Panc1 (cell line): ENCODE measurements at regions not wholly inside any gene's neighbourhood (a gene's known extent, or its start where the extent isn't known, plus 50 kb on each side); places are given as distances from the start of the nearest gene placed in this dataset.

ENCODE experiments used
- ATAC-seq: fragments of 200-7000 bp; cut with Tn5 transposase; 2 replicates; pipeline ENCODE4 v1.9.1; 2020; ENCODE audit warnings: mild to moderate bottlenecking, moderate library complexity
- BruUV-seq: library from RNA; stranded (reverse); fragments of 400-500 nt; replicated peaks from 2 replicates; lab custom pipeline; 2021; lab: Mats Ljungman, UMichigan
- CTCF ChIA-PET: fragments of 300-600 bp; sonication (Branson Sonifier 250); formaldehyde crosslinking; loops from one replicate; lab custom pipeline; 2022; ENCODE audit warnings: antibody characterized with exemption; lab: Charles Lee
- POLR2A ChIA-PET: fragments of 300-600 bp; sonication (Branson Sonifier 250); formaldehyde crosslinking; loops from one replicate; lab custom pipeline; 2022; ENCODE audit warnings: antibody characterized with exemption; lab: Charles Lee
- DNase-seq: peaks from one replicate; pipeline ENCODE4 v3.0.0-alpha.2; 2010; ENCODE audit warnings: low read depth, low spot score
- H3K27ac ChIP-seq: 2 replicates; pipeline ENCODE4 v1.5.1; 2011; ENCODE audit warnings: mild to moderate bottlenecking, low read length, inconsistent platforms
- H3K27me3 ChIP-seq: fragments of 200-500 bp; sonication (Bioruptor generic); 2 replicates; pipeline ENCODE4 v1.6.0; 2014; ENCODE audit warnings: low read length, inconsistent platforms; ENCODE audit not compliant: control insufficient read depth, insufficient read depth
- H3K36me3 ChIP-seq: fragments of 200-500 bp; sonication (Bioruptor generic); 2 replicates; pipeline ENCODE4 v1.5.1; 2014; ENCODE audit warnings: inconsistent platforms, mild to moderate bottlenecking, low read length, moderate library complexity; ENCODE audit not compliant: control insufficient read depth, insufficient read depth
- H3K4me1 ChIP-seq: 2 replicates; pipeline ENCODE4 v1.5.1; 2011; ENCODE audit warnings: inconsistent platforms, mild to moderate bottlenecking, low read length, moderate library complexity; ENCODE audit not compliant: control insufficient read depth, insufficient read depth
- H3K4me3 ChIP-seq, 2 experiments: 2 replicates each; pipeline ENCODE4 v1.5.1; 2011 to 2012; ENCODE audit warnings: low read depth in 2 of 2, low read length in 2 of 2, mild to moderate bottlenecking in 2 of 2, inconsistent platforms in 1 of 2, moderate library complexity in 1 of 2
- H3K9me3 ChIP-seq: fragments of 200-500 bp; sonication (Bioruptor generic); 2 replicates; pipeline ENCODE4 v1.5.1; 2014; ENCODE audit warnings: low read depth, mild to moderate bottlenecking, inconsistent platforms, low read length, moderate library complexity; ENCODE audit not compliant: control insufficient read depth, insufficient read depth
- CTCF ChIP-seq: fragments of 450-650 bp; IDR thresholded peaks from 2 replicates; pipeline ENCODE4 v1.5.1; 2017; ENCODE audit warnings: mild to moderate bottlenecking
- POLR2AphosphoS5 ChIP-seq: IDR thresholded peaks from 2 replicates; pipeline ENCODE4 v1.6.1; 2012; ENCODE audit warnings: mild to moderate bottlenecking, low read depth, low read length, moderate library complexity
- REST ChIP-seq, 2 experiments: IDR thresholded peaks; 2 replicates each; pipeline ENCODE4 v1.6.1; 2011 to 2012; ENCODE audit warnings: low read depth in 2 of 2, control low read depth in 1 of 2, low read length in 1 of 2, mild to moderate bottlenecking in 1 of 2, moderate library complexity in 1 of 2; ENCODE audit not compliant: insufficient read depth in 1 of 2
- SIN3A ChIP-seq: IDR thresholded peaks from 2 replicates; pipeline ENCODE4 v1.6.1; 2012; ENCODE audit warnings: low read depth, mild to moderate bottlenecking, low read length, moderate library complexity, borderline replicate concordance; ENCODE audit not compliant: insufficient read depth
- TCF7L2 ChIP-seq: IDR thresholded peaks from 2 replicates; pipeline ENCODE4 v1.6.1; 2011; ENCODE audit warnings: mild to moderate bottlenecking, low read depth, low read length, inconsistent platforms
- in situ Hi-C: cut with HindIII; loops from 2 replicates; pipeline ENCODE4 v1.10.0; 2016; ENCODE audit warnings: low sequenced_read_pairs, low pct_unique_long_range_greater_than_20kb
- intact Hi-C: fragments of 100-400 bp; cut with micrococcal nuclease; formaldehyde crosslinking; loops from one replicate; pipeline ENCODE4 v1.10.0; 2022; ENCODE audit not compliant: unreplicated experiment

DNA sequence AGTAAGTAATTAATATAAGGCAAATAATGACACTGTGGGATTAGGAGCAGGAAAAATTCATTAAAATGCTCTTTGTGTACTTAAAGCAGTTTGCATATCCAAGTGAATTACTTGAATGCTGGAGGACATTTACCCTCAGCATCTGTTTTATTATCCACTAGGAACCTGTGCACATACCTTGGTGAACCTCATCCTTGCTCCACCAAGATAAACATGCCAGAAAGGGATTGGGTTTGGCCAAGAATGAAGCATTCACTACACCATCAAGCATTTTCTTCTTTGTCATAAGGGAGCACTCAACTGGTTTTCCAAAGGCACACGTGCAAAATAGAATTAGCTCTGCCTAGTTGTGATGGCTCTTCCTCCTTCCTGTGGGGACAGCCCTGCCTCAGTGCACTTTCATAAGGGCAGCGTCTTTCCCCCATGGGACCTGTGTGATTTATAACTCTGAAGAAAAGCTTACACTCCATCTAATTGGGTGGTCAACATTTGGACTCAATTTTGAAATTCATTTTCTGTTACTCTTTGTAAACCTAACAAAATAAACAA lies 291.7 kb downstream of the USP46 start:
- in situ Hi-C loops: no loop called here
- Histone ChIP-seq H3K9me3 (no peaks in the 10 kb centered on the region), H3K4me1 (no peaks in the 10 kb centered on the region), H3K4me3 (no peak overlapping the region), H3K36me3 (no peaks in the 10 kb centered on the region), H3K27me3 (no peaks in the 10 kb centered on the region), H3K27ac (no peak overlapping the region)
- POLR2A ChIA-PET: no interaction called here
- TF ChIP-seq REST (IDR thresholded peaks at IDR 0.05; ENCODE audit: insufficient read depth in 1 of 2, low read depth in 2 of 2, low read length in 1 of 2): no peak
- no peak for TF ChIP-seq CTCF
- TF ChIP-seq TCF7L2: no peak
- no peak for TF ChIP-seq POLR2AphosphoS5
- TF ChIP-seq SIN3A: no peak
- DNase-seq (no peak), ATAC-seq (no peak)
- intact Hi-C loops: no loop called here
- no TSS peak for BruUV-seq
- CTCF ChIA-PET: no interaction called here

- intact Hi-C loops: no loop called here
- Histone ChIP-seq H3K9me3 (no peaks in the 10 kb centered on the region), H3K4me1 (no peaks in the 10 kb centered on the region), H3K27me3 (no peaks in the 10 kb centered on the region), H3K27ac (no peak overlapping the region), H3K4me3 (no peak overlapping the region), H3K36me3 (no peaks in the 10 kb centered on the region)
- ATAC-seq (no peak), DNase-seq (no peak)
- in situ Hi-C loops: no loop called here
- POLR2A ChIA-PET: no interaction called here
- TF ChIP-seq SIN3A (no peak), CTCF (no peak), REST (IDR thresholded peaks at IDR 0.05; ENCODE audit: insufficient read depth in 1 of 2, low read depth in 2 of 2, low read length in 1 of 2) (no peak), POLR2AphosphoS5 (no peak), TCF7L2 (no peak)
- BruUV-seq: no TSS peak
- CTCF ChIA-PET: interaction anchor here (0.6 kb wide), 1 partner anchor 173 kb away, joined by 3 read pairs; no protein-coding TSS in a partner anchor
These were observed 290.2 kb downstream of the USP46 start for GRCh38 chr4:52368895-52369294.
